DMS53 (cell line): ENCODE measurements at regions not wholly inside any gene's neighbourhood (a gene's known extent, or its start where the extent isn't known, plus 50 kb on each side); places are given as distances from the start of the nearest gene placed in this dataset.
A peak's percentile ranks its signal among the peaks of the same experiment; 100 is the strongest.
"Not testable (repeated sequence)": the region's sequence is repeated elsewhere in the genome, so short reads cannot be mapped to it uniquely, and the experiment has no call there.

Experiments
- DNase-seq: peaks from one replicate; lab custom pipeline; 2025; lab: John Stamatoyannopoulos, UW

DNA sequence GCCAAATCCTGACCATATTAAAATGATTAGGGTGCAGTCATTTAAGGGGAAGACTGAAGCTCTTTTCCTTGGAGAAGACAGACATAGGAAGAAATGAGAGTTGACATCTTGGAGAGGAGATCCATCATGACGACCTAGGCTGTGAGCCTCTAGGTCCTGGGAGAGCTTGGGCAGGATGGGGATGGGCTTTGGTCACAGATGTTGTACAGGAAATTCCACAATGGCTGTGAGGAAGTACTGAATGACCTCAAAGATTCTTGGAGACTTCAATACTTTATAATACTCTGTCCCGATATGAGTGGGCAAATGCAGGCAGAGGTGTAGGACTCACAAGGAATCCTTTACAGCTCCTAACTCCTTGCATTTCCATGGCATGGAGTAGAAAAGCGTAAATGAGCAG lies 204.9 kb upstream of the FRMD6 start:
- no peak for DNase-seq

DNA sequence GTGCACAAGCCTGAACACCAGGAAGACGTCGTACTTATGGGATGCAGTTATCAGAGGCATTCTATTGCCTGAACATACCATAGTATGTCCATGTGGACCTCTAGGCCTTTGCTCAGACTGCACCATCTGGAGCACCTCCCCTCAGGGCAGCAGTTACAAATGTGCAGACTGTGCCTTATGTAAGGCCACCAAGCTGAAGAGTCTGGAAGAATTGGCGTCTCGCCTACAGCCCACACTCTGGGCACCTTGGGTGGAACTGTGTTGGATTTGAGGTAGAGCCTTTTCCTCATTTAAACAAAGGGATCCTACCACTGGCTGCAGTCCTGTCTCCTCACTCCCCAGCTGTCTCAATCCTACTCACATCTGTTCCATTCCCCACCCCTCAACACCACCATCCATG lies 204.3 kb upstream of the FRMD6 start:
- DNase-seq = no peak

DNA sequence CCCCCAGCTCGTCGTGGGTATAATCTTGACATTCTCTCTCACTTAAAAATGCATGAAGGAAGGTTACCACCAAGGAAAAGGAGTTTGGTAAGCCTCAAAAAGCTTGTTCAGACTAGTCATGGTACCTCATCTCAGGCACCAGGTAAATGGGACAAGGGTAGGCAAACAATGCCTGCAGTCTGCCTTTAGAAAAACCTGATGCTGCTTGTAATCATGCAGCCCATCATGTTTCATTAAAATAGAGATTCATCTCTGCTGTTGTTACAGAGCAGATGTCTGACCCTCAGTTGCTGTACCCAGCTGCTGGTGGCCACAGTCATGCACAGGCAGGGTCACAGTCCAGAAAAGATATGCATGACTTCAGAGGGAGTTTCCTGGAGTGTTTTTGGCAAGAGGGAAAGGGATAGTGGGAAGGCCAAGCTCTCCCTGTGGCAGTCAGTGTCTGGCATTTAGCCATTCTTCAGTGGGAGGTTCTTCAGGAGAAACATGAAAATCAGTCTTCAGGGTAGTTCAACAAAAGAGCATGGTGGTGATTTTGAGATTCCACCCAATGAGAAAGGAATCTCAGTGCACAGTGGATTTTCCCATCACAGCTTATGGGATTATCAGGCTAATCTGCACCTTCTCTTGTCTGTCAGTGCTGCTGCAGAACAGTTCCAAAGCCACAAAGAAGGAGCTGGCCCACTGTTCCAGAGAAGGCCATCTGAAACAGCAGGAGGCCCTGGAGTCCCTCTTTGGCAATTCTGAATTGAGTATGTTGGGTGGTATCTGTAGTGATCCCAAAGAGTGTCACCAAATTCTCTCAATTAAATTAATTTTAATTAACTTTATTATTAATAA lies 202.7 kb upstream of the FRMD6 start:
- peak; percentile 13 for DNase-seq

DNA sequence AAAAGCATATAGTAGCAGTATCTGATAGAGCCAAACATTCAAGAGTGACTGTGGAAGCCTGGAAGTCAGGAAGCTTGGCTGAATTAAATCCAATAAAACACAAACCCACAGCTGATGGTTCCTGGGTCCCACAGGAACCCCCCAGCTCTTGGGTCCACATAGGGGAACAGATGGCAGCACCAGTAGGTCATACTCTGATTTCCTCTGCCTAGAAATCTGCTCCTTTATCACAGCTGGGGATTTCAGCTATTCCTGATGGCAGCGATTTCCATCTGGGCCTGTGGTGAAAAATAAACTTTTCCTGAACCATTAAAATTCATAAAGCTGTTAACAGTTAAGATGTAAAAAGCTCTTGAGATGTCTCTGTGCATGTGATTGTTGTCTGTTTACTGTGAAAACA lies 202.0 kb upstream of the FRMD6 start:
- DNase-seq = no peak

DNA sequence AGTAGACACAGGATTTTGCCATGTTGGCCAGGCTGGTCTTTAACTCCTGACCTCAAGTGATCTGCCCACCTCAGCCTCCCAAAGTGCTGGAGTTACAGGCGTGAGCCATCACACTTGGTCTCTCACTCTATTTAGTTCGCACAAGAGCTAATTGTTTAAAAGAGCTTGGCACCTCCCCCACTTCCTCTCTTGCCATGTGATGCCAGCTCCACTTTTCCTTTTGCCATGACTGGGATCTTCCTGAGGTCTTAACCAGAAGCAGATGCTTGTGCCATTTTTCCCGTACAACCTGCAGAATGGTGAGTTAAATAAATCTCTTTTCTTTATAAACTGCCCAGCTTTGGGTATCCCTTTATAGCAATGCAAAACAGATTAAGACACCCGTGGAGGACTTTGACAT lies 200.1 kb upstream of the FRMD6 start:
- DNase-seq = no peak

DNA sequence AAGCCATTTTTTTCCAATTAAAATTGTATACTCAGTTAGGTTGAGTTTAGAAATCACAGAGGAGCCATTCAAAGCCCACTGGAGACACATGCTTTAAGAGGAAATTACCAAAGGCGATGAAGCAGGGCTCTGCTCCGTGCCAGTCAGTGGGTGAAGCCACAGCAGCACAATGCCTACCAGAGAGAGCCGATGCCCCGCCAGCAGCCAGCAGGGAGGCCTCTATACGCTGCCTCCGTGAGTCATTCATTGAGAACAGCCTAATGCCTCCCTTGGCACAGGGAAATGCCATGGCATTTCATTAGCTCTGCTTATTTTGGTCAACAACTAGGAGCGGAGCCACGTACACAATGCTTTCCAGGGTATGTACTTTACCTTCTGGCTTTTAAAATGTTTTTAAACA lies 197.8 kb upstream of the FRMD6 start:
- DNase-seq = no peak

DNA sequence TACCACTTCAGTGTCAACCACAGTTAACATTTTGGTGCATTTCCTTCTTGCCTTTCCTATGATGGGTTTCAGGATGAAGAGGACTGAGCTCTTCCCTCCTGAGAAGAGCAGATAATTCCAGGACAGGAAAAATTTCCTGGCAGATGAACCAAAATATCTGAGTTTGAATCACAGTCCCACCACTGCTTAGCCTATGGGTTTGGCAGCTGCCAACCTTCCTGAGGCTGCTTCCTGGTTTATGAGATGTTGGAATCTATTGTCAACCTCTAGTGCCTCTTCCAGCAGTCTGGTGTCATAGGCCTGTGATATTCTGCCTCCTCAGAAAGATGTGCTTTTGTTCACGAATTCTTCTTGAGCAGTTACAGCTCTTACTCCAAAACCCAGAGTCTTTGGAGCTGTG lies 197.4 kb upstream of the FRMD6 start:
- no peak for DNase-seq

DNA sequence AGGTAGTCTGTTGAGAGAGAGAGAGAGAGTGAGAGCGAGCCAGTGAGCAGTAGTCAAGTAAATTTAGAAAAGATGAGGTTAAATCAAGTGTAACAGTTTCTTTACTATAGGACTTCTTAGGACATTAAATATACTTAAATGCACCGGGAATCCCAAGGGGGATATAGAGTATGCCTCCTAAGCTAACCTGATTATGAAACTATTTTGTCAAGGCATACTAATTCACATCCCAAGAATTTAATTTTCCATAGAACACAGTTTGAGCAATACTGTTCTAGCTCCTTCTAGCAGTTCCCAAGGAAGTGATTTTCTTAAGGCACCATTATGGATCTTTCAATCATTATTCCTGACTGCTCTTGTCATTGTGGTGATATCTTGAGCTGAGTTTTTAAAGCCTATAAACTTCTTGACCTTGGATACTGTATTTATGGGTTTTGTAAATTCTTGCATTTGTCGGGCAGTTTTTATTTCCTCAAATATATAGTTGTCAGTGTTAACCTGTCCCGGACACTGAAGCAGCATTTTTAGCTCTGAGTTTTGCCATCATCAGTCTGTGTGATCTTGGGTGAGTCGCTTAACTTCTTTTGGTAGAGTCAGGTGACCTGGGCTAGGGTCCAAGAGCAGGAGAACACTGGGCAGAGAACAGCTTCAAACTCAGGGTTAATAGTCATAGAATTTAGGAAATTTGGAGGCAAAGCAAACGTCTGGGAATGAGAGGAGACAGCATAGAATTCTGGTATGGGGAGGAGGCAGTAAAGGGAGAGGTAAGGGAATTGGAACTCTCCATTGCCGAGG lies 196.5 kb upstream of the FRMD6 start:
- DNase-seq = no peak

DNA sequence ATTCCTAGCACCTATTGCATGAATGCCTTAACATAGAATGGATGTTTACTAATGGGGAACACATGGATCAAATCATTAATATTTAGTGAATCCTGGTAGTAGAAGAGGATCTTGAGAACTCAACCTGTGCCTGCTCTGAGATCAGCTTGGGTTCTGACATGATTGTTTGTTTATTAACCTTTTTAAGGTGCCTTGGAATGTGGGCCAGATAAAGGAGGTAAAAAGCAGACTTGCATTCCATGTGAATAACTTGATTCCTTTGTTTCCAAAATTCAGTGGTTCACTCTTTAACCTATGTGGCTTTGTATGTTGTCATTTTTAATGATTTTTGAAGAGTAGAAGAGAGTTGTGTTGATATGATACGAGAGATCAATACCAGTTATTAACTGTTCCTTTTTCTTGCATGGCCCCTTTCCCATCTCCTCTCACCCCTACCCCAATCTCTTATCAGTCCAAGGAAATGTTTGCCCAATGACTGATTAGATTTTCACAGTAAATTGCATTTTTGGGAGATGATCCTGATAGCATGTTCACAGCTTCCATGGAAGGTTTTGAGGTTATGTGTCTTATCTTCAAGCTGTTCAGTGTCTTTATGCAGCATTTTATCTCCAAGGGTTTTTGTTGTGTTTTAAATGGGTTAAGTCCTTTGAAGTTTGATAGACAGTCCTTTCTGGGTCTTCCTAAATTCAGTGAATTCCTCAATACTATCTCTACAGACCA lies 193.7 kb upstream of the FRMD6 start:
- no peak for DNase-seq

DNA sequence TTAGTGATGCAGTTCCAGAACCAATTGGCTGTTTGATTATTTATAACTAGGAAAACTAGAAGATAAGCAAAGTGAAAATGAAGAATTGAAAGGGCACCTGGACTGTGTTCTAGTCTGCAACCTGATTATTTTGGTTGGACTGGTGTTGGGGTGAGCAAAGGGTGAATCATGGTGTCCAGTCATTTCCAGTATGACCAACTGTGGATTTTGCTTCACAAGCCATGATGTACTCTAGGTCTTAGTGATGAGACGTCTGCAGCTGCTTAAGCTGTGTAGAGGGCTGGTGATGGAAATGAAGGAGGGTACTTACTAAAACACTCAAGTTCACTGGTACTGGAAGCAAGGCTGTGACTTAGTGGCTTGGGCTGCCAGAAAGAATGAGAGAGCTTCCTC lies 193.2 kb upstream of the FRMD6 start:
- DNase-seq = no peak

DNA sequence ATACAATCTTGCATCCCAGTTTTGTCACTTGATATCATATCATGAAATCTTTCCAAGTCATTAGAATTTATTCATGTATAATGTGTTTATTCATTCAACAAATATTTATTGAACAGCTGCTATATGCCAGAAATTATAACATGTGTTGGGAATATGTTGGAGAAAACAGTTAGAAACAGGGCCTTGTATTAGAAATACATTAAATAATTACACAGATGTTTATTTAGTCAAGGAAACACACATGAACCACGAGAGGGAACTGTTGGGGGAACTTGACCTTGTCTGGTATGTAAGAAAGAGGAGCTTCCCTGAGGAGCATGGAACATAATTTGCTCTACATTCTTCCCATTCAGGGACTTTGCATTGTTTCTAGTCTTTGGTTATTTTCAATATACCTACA lies 191.7 kb upstream of the FRMD6 start:
- no peak for DNase-seq

DNA sequence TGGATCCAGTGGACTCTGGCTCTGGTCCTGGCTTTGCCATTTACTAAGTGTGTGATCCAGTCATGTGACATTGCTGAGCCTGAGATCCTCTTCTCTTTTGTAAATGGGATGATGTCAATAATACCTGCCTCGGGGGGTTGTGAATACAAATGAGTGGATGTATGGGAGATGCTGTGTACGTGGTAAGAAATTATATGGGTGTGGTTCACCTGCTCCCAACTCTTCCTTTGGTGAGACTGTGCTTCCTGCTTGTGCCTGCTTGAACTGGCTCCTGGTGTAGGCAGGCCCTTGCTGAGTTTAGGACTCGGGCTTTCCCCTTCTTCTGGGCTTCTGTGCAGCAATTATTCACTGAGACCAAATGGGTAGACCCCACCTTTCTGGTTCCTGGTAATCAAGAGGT lies 189.5 kb upstream of the FRMD6 start:
- DNase-seq = no peak

DNA sequence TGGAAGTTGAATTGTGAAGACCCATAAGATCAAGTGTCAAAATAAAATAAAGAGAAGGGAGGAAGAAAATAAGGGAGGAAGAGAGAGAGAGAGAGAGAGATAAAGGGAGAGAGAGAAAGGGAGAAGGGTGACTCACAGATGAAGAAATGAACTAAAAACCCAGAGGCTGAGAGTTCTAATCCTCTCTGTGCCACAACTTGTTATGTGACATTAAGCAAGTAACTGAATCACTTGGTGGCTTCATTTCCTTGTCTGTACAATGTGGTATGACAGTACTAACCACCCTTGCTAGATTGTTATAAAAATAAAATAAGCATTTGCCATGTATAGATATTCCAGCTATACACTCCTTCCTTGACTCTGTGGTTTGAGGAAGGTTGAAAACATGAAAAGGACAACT lies 189.0 kb upstream of the FRMD6 start:
- no peak for DNase-seq

DNA sequence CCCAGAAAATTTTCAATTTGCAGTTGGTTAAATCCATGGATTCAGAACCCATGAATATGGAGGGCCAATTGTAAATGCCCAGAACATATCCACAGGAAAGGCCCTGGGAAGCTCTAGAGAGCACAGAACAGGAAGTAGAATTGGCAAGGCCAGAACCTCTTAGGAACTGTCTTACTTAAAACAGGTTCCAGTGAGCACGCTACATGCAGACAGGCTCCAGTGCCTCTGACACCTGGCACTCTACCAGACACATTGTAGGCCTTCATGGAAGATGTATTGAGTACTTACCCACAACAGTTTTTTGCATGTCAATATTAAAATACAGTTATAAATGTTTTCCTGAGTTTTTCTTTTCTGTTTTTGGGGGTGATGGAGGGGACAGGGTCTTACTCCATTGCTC lies 188.2 kb upstream of the FRMD6 start:
- no peak for DNase-seq

DNA sequence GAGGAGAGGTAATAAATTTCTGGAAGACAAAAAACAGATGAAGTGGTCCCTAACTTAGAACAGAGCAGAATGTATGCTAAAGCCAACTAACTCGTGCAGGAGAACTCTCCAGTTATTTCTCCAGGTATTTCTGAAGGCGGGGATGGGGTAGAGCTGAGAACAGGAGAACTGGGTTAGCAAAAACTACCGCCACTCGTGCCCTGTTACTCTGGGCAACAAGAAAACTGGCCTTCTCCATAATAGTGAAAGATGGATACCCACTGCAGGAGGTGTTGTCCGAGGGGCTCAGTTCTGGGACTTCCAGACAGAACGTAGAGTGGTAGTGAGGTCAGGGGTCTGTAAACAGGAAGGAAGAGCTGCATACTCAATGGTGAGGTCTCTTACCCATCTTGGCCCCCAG lies 187.3 kb upstream of the FRMD6 start:
- DNase-seq = no peak

DNA sequence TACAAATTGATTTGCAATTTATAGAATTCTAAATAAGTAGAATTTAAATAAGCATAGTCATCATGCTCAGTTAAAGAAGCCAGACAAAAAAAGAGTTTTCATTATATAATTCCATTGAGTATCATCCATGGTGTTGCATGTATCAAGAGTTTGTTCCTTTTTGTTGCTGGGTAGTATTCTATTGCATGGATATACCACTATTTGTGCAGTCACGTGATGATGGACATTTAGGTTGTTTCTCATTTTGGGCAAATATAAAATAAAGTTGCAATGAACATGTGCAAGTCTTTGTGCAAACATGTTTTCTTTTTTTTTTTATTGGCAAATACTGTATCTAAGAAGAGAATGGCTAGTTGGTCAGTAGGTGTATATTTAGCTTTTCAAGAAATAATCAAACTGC lies 186.2 kb upstream of the FRMD6 start:
- DNase-seq = no peak

DNA sequence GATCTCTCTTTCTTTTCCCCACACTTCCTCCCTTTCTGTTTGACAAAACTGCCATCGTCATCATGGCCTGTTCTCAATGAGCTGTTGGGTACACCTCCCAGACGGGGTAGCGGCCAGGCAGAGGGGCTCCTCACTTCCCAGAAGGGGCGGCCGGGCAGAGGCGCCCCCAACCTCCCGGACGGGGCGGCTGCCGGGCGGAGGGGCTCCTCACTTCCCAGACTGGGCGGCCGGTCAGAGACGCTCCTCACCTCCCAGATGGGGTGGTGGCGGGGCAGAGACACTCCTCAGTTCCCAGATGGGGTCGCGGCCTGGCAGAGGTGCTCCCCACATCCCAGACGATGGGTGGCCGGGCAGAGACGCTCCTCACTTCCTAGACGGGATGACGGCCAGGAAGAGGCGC lies 184.3 kb upstream of the FRMD6 start:
- DNase-seq = not testable (repeated sequence)

DNA sequence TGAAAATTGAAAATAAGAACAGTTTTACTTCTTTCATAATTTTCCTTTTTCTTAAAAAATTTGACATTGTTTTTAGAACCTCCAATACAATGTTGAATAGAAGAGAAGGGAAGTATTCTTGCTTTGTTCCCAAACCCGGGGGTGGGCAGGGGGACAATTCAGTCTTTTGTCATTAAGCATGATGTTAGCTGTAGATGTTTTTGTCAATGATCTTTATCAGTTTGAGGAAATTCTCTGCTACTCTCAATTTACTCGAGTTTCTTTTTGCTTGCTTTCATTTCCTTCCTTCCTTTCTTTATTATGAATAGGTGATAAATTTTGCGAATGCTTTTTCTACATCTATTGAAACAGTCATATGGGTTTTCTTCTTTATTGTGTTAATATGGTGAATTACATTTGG lies 183.2 kb upstream of the FRMD6 start:
- no peak for DNase-seq

DNA sequence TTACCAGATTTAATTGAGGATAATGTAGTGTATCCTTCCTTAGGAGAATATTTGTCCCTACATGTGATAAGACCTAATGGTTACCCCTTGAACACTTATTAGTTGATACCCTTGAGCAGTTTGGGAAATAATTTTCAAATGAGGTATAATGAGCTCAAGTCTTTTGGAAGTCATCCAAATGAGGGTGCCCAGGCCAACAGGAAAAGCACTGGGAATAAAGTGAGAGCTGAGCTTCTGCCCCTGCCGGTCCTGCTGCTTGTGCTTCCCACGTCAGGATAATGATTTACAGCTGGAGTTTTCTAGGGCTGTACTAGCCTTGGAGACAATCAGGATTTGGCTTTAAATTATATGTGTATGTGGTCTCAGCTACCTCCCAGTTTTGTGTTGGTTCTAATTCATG lies 178.8 kb upstream of the FRMD6 start:
- DNase-seq = no peak

DNA sequence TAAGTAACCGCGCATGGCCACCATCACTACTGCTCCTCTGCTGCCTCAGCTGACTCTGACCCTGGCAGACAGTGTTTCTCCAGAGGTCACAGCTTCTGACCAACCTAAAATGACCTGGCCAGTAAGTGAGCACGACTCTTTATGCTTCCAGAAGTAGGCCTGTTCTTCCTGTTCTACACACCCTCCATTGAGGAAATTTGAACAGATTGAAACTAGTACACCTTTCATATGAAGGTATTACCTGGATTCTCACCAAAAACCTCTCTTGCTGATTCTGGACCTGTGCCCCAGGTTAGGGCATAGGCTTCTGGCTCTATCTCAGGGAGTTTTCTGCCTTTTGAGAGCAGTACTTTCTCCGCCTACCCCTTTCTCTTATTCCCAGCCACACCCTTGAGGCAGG lies 178.4 kb upstream of the FRMD6 start:
- no peak for DNase-seq

DNA sequence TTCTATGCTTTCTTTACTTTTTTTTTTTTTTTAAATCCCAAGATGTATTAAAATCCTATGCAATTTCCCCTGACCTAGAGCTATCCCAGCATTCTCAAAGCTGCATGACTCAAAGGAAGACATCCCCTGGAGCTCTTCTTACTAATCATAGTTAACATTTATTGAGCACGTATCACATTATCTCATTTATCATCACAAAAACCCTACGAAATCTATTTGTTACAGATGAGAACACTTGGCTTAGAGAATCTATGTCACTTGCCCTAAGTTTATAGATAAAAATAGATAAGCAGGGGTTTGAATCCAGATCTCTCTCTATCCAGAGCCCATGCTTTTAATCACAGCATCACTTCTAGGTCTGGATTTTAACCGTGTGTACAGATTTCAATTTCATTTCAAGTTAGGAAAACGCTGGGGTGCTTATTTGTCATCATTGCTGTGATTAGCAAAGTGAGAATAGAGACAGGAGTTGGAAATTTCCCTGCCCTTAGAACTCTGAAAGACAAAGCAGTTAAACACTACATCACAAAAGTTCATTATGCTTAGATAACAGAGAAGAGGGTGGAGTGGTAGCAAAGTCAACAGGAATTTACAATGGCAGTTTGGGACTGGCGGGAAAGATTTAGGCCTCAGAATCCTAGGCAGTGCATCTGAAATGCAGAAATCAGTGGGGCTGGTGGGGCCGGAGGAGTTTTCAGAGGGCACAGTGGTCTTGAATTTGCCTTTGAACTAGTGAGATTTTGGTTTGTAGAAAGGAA lies 177.7 kb upstream of the FRMD6 start:
- DNase-seq = no peak

DNA sequence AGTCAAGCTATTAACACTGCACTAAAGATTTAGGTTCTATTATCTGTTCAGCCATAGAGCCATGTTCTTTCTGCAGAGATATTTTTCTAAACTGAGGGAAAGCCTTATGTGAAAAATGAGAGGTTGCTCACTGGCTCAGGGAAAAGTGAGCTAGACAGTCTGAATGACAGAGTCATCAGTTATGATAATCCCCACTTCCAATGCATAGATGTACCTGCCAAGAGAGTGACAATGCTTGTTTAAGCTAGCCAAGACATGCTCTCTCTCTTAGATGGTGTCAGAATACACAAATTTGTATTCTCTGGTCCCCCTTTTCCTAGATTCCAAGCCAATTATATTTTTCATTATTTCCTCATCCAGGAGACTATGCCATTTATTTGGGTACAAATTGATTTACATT lies 176.9 kb upstream of the FRMD6 start:
- no peak for DNase-seq
